ENCODE measurements at regions not wholly inside any gene's neighbourhood (a gene's known extent, or its start where the extent isn't known, plus 50 kb on each side); places are given as distances from the start of the nearest gene placed in this dataset.

DNA sequence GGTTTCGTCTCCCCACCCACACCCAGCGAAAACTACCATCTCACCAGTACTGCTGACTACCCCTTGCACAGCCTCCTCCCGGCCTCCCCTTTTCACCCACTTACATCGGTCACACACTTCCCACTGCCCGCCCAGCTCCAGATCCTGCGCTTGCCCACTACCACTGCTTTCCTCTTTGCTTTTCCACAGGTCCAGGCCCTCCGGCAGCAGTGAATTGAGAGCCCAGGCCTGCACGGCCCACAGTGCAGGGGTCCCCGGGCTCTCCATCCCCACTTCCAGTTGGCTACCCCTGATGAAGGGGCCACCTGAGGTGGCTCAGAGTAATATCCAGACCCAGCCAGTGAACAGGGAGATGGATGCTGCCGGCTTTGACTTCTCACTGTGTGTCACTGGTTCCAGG is 120.2 kb upstream of the FSTL4 start:
- 97% methylated on average over 10 of the region's 10 CpGs for WGBS
- DNase-seq (ENCODE audit: low spot score), result no peak
- intact Hi-C loops (cut with DNase I), result no loop called here

GRCh38 chr5:133731951-133732350 is 119.6 kb upstream of the FSTL4 start:
- TF ChIP-seq CTCF (IDR thresholded peaks at IDR 0.05) (no peak), POLR2A (IDR thresholded peaks at IDR 0.05) (no peak), POLR2AphosphoS5 (IDR thresholded peaks at IDR 0.05) (no peak)
- no peak overlapping the region for H3K4me3 ChIP-seq
- H3K27ac ChIP-seq, result no peak overlapping the region
- no peaks in the 10 kb centered on the region for H3K27me3 ChIP-seq (replicated peaks; ENCODE audit: insufficient read depth)
- H3K36me3 ChIP-seq, result no peaks in the 10 kb centered on the region
- H3K9me3 ChIP-seq, result no peaks in the 10 kb centered on the region
- 78% methylated on average over 3 of the region's 3 CpGs for WGBS
- intact Hi-C loops (cut with DNase I), result no loop called here
- DNase-seq (ENCODE audit: low spot score), result no peak
- no peaks in the 10 kb centered on the region for H3K4me1 ChIP-seq (replicated peaks)

More for the DNA sequence above, 120.2 kb upstream of the FSTL4 start:
- H3K4me1 ChIP-seq (replicated peaks), result no peaks in the 10 kb centered on the region
- no peak overlapping the region for H3K27ac ChIP-seq
- no peak for TF ChIP-seq CTCF (IDR thresholded peaks at IDR 0.05)
- no peak for TF ChIP-seq POLR2A (IDR thresholded peaks at IDR 0.05)
- TF ChIP-seq POLR2AphosphoS5 (IDR thresholded peaks at IDR 0.05), result no peak
- H3K36me3 ChIP-seq, result no peaks in the 10 kb centered on the region
- H3K9me3 ChIP-seq, result no peaks in the 10 kb centered on the region
- no peaks in the 10 kb centered on the region for H3K27me3 ChIP-seq (replicated peaks; ENCODE audit: insufficient read depth)
- H3K4me3 ChIP-seq, result no peak overlapping the region

- no peak for TF ChIP-seq CTCF (IDR thresholded peaks at IDR 0.05)
- no peak for TF ChIP-seq POLR2A (IDR thresholded peaks at IDR 0.05)
- no peak for TF ChIP-seq POLR2AphosphoS5 (IDR thresholded peaks at IDR 0.05)
- 93% methylated on average over 7 of the region's 7 CpGs for WGBS
- no peaks in the 10 kb centered on the region for H3K9me3 ChIP-seq
- no peak for DNase-seq (ENCODE audit: low spot score)
- H3K4me1 ChIP-seq (replicated peaks), result no peaks in the 10 kb centered on the region
- no peak overlapping the region for H3K4me3 ChIP-seq
- intact Hi-C loops (cut with DNase I), result no loop called here
- no peaks in the 10 kb centered on the region for H3K27me3 ChIP-seq (replicated peaks; ENCODE audit: insufficient read depth)
- H3K27ac ChIP-seq, result no peak overlapping the region
- H3K36me3 ChIP-seq, result no peaks in the 10 kb centered on the region
These were observed 118.5 kb upstream of the FSTL4 start for GRCh38 chr5:133730866-133731265.

- TF ChIP-seq POLR2AphosphoS5 (IDR thresholded peaks at IDR 0.05), result no peak
- no peak for TF ChIP-seq CTCF (IDR thresholded peaks at IDR 0.05)
- no peak for TF ChIP-seq POLR2A (IDR thresholded peaks at IDR 0.05)
- intact Hi-C loops (cut with DNase I), result no loop called here
These were observed 118.0 kb upstream of the FSTL4 start for GRCh38 chr5:133730346-133730745.

GRCh38 chr5:133729800-133730199 is 117.5 kb upstream of the FSTL4 start:
- no peak for DNase-seq (ENCODE audit: low spot score)
- intact Hi-C loops (cut with DNase I), result no loop called here
- H3K27ac ChIP-seq, result no peak overlapping the region
- WGBS, result 88% methylated on average over 3 of the region's 3 CpGs
- no peaks in the 10 kb centered on the region for H3K9me3 ChIP-seq
- H3K36me3 ChIP-seq, result no peaks in the 10 kb centered on the region
- no peaks in the 10 kb centered on the region for H3K4me1 ChIP-seq (replicated peaks)
- TF ChIP-seq POLR2AphosphoS5 (IDR thresholded peaks at IDR 0.05) (no peak), CTCF (IDR thresholded peaks at IDR 0.05) (no peak), POLR2A (IDR thresholded peaks at IDR 0.05) (no peak)
- H3K4me3 ChIP-seq, result no peak overlapping the region
- H3K27me3 ChIP-seq (replicated peaks; ENCODE audit: insufficient read depth), result no peaks in the 10 kb centered on the region

More at GRCh38 chr5:133730346-133730745, 118.0 kb upstream of the FSTL4 start:
- H3K27me3 ChIP-seq (replicated peaks; ENCODE audit: insufficient read depth), result no peaks in the 10 kb centered on the region
- H3K4me3 ChIP-seq, result no peak overlapping the region
- no peak for DNase-seq (ENCODE audit: low spot score)
- H3K36me3 ChIP-seq, result no peaks in the 10 kb centered on the region
- H3K4me1 ChIP-seq (replicated peaks), result no peaks in the 10 kb centered on the region
- H3K9me3 ChIP-seq, result no peaks in the 10 kb centered on the region
- 93% methylated on average over 6 of the region's 6 CpGs for WGBS
- no peak overlapping the region for H3K27ac ChIP-seq

All from prostate gland (tissue), 2 donors.